Activated T-cell treated with anti-CD3 and anti-CD28 coated beads, Interleukin-2, amount 50 U/mL, for 72 hours (primary cell): ENCODE measurements at regions not wholly inside any gene's neighbourhood (a gene's known extent, or its start where the extent isn't known, plus 50 kb on each side); places are given as distances from the start of the nearest gene placed in this dataset.

Experiments
- ATAC-seq, 2 donors: fragments of 150-1000 bp; cut with Tn5 transposase; replicated peaks in 1 of 2; 2 replicates each; pipeline ENCODE4 v1.10.0; 2021; ENCODE audit warnings: moderate library complexity in 2 of 2, mild to moderate bottlenecking in 1 of 2
- DNase-seq, 2 donors: peaks; one replicate each; pipeline ENCODE4 v3.0.0; 2021 to 2022; ENCODE audit warnings: mixed read lengths in 1 of 2
- H3K27ac Mint-ChIP-seq: one replicate; pipeline ENCODE4 v1.8.0; 2022; ENCODE audit warnings: mild to moderate bottlenecking, moderate library complexity, mixed read lengths
- H3K27me3 Mint-ChIP-seq: one replicate; pipeline ENCODE4 v1.8.0; 2022; ENCODE audit warnings: low read depth, mixed read lengths
- H3K36me3 Mint-ChIP-seq, 2 donors: one replicate each; pipeline ENCODE4 v1.8.0; 2022; ENCODE audit warnings: mixed read lengths in 2 of 2, mild to moderate bottlenecking in 1 of 2; ENCODE audit not compliant: insufficient read depth in 2 of 2
- H3K4me1 Mint-ChIP-seq: one replicate; pipeline ENCODE4 v1.8.0; 2022; ENCODE audit warnings: low read depth, mixed read lengths
- H3K4me3 Mint-ChIP-seq, 2 donors: one replicate each; pipeline ENCODE4 v1.8.0; 2022; ENCODE audit warnings: mild to moderate bottlenecking in 2 of 2, mixed read lengths in 2 of 2, moderate library complexity in 2 of 2
- H3K9me3 Mint-ChIP-seq, 2 donors: one replicate each; pipeline ENCODE4 v1.8.0; 2022; ENCODE audit warnings: mixed read lengths in 2 of 2

DNA sequence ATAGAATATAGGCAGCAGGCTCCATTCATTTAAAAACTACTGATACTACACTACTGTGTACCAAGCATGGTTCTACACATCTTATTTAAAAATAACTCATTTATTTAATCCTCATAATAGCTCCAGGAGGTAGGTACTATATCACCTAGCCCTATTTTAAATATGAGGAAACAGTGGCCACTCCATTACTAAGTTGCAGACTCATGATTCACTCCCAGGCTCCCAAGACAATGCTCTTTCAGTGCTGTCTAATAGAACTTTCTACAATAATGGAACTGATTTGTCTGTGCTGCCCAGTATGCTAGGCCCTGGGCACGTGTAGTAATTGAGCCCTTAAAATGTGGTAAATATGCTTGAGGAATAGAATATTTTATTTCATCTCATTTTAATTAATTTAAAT, 357.1 kb downstream of the LTN1 start:
- no peaks in the 10 kb centered on the region for H3K27me3 Mint-ChIP-seq
- DNase-seq (no peak), ATAC-seq (no peak)
- H3K36me3 Mint-ChIP-seq: peaks cover 0 to 2% of the 10 kb centered on the region in 2 donors
- H3K27ac Mint-ChIP-seq: no peak overlapping the region
- peaks cover 20% of the 10 kb centered on the region for H3K4me1 Mint-ChIP-seq
- H3K9me3 Mint-ChIP-seq: peaks cover 0 to 2% of the 10 kb centered on the region in 2 donors
- no peak overlapping the region for H3K4me3 Mint-ChIP-seq

DNA sequence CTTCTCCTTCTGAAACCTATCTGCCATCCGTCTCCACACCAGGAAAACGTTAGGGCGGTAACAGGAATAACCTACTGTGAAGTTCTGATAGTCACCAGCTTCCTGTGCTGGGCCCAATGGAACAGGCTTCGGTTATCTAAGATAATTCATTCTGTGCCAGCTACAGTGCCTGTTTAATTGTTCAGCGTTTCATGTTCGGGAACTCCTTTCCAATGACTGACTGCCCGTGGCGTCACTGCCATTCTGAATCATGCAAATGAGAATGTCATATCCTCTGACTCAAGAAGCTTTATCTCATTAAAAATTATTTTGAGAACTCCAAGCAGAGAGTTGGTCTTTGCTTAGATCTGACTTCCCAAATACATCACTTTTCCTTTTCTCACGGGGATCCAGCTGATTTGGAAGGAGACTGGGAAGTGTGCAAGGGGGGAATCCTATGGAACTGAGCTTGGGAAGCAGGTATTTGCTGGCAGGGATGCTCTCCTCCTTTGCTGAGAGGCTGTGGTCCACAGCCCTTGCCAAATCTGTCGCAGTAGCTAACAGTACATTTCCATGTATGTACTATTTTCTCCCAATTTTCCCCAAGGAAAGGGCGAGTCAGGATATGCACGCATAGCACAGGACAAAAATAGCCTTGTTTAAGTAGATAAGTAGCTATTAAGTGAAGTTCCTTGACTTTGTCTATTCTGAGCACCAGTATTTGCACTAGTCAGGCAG, 358.7 kb downstream of the LTN1 start:
- Mint-ChIP-seq H3K4me3 (peak overlapping the region in 1 of 2 donors; percentile 37), H3K27ac (no peak overlapping the region), H3K36me3 (peaks cover 0 to 2% of the 10 kb centered on the region in 2 donors), H3K9me3 (peaks cover 0 to 2% of the 10 kb centered on the region in 2 donors), H3K27me3 (no peaks in the 10 kb centered on the region), H3K4me1 (peaks cover 20% of the 10 kb centered on the region)
- DNase-seq: peak in 1 of 2 donors; percentile 10
- ATAC-seq: peak in 1 of 2 donors; percentile 40

GRCh38 chr21:28632755-28633408, 359.8 kb downstream of the LTN1 start:
- Mint-ChIP-seq H3K4me1 (peaks cover 20% of the 10 kb centered on the region), H3K36me3 (no peaks in the 10 kb centered on the region), H3K9me3 (no peaks in the 10 kb centered on the region), H3K27ac (peak overlapping the region; percentile 1), H3K27me3 (no peaks in the 10 kb centered on the region), H3K4me3 (peak overlapping the region in 1 of 2 donors; percentile 6)
- DNase-seq: no peak
- ATAC-seq: peak in 1 of 2 donors; percentile 26

DNA sequence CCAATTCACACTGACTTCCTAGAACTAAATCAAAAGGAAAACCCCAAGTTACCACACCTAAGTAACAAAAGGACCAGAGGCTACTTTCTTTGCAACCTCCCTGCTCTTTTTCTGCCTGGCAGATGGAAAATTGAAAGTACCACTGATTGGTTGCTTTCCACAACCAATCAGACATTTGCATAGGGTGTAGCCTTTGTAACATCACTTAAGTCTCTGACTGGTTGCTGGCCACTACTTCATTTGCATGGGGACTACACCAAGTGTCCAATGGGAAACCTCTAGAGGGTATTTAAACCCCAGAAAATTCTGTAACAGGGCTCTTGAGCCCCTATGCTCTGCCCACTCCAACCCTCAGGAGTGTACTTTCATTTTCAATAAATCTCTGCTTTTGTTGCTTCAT, 365.0 kb downstream of the LTN1 start:
- ATAC-seq (no peak), DNase-seq (no peak)
- Mint-ChIP-seq H3K4me1 (peaks cover 4% of the 10 kb centered on the region), H3K36me3 (peaks cover 0 to 2% of the 10 kb centered on the region in 2 donors), H3K27ac (no peak overlapping the region), H3K4me3 (no peak overlapping the region), H3K27me3 (no peaks in the 10 kb centered on the region), H3K9me3 (peaks cover 0 to 2% of the 10 kb centered on the region in 2 donors)

DNA sequence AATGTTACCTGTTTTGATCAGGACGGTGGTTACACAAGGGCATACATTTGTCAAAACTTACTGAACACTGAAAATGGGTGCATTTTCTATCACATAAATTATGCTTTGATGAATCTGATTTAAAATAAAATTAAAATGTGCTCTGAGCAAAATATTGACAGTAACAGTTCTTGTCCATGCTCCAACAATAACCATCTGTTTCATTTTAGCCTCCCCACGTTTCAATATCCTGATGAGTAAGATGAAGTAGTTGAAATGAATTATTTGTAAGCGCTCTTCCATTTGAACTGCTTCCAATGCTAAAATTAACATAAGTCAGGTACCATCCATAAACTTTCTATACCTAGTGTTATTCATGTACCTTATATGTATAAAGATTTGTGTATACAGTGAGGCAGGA, 365.4 kb downstream of the LTN1 start:
- Mint-ChIP-seq H3K27ac (no peak overlapping the region), H3K36me3 (peaks cover 0 to 2% of the 10 kb centered on the region in 2 donors), H3K27me3 (no peaks in the 10 kb centered on the region), H3K9me3 (peaks cover 0 to 2% of the 10 kb centered on the region in 2 donors), H3K4me1 (peaks cover 4% of the 10 kb centered on the region), H3K4me3 (no peak overlapping the region)
- no peak for ATAC-seq
- no peak for DNase-seq

DNA sequence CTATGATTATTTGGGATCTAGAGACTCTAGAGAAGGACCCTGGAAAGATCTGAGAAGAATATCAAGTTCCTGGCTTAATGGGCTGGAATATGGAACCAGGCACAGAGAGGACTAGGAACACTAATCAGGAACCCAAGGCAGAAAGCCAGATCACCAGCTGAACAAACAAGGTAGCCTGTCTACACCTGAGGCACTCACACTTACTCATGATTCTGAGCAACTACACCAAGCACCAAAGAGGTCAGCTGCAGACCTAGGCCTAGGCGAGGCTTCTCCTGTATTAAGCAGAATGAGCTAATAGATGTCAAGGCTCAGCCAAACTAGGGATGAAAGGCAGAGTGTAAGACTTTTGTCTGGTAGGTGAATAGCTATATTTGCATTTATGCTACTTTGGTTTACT, 368.1 kb downstream of the LTN1 start:
- DNase-seq: no peak
- peaks cover 2 to 4% of the 10 kb centered on the region in 2 donors for H3K36me3 Mint-ChIP-seq
- peaks cover 4% of the 10 kb centered on the region for H3K4me1 Mint-ChIP-seq
- no peak overlapping the region for H3K4me3 Mint-ChIP-seq
- no peak for ATAC-seq
- H3K27ac Mint-ChIP-seq: no peak overlapping the region
- H3K27me3 Mint-ChIP-seq: no peaks in the 10 kb centered on the region
- peaks cover 2% of the 10 kb centered on the region in 2 donors for H3K9me3 Mint-ChIP-seq

DNA sequence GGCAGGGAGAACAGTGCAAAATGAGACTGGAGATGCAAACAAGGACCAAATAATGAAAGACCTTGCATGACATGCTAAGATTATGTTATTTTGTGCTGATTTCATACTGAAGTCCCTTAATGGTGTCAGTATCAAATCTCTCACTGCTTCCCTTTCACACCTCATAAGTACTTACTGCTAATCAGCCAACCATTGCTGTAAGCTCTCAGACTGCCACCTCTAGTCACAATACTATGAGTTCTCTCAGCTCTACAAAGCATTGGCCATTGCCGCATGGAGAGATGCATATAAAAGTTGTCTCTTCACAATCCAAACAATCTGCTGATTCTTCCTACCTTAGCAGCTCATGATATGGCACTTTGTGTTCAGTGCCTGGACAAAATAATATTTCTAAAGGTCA, 375.4 kb downstream of the LTN1 start:
- ATAC-seq (no peak), DNase-seq (no peak)
- peaks cover 2% of the 10 kb centered on the region in 2 donors for H3K9me3 Mint-ChIP-seq
- H3K27ac Mint-ChIP-seq: no peak overlapping the region
- no peak overlapping the region for H3K4me3 Mint-ChIP-seq
- peaks cover 0 to 4% of the 10 kb centered on the region in 2 donors for H3K36me3 Mint-ChIP-seq
- no peaks in the 10 kb centered on the region for H3K27me3 Mint-ChIP-seq
- H3K4me1 Mint-ChIP-seq: no peaks in the 10 kb centered on the region

- no peaks in the 10 kb centered on the region for H3K27me3 Mint-ChIP-seq
- peaks cover 3 to 6% of the 10 kb centered on the region in 2 donors for H3K9me3 Mint-ChIP-seq
- H3K4me1 Mint-ChIP-seq: no peaks in the 10 kb centered on the region
- ATAC-seq: no peak
- no peak overlapping the region for H3K27ac Mint-ChIP-seq
- peaks cover 0 to 2% of the 10 kb centered on the region in 2 donors for H3K36me3 Mint-ChIP-seq
- no peak overlapping the region for H3K4me3 Mint-ChIP-seq
- no peak for DNase-seq
Observed at GRCh38 chr21:28615276-28615675, 377.4 kb downstream of the LTN1 start.

- Mint-ChIP-seq H3K36me3 (peaks cover 2% of the 10 kb centered on the region in 2 donors), H3K9me3 (peaks cover 5 to 8% of the 10 kb centered on the region in 2 donors), H3K4me1 (no peaks in the 10 kb centered on the region), H3K27ac (no peak overlapping the region), H3K4me3 (no peak overlapping the region), H3K27me3 (no peaks in the 10 kb centered on the region)
- no peak for ATAC-seq
- DNase-seq: no peak
Observed at GRCh38 chr21:28614791-28615190, 377.9 kb downstream of the LTN1 start.

- ATAC-seq (no peak), DNase-seq (no peak)
- Mint-ChIP-seq H3K4me1 (peaks cover 11% of the 10 kb centered on the region), H3K9me3 (peaks cover 6 to 10% of the 10 kb centered on the region in 2 donors), H3K36me3 (peaks cover 2 to 5% of the 10 kb centered on the region in 2 donors), H3K4me3 (no peak overlapping the region), H3K27me3 (no peaks in the 10 kb centered on the region), H3K27ac (no peak overlapping the region)
Observed at GRCh38 chr21:28608646-28609045, 384.0 kb downstream of the LTN1 start.

DNA sequence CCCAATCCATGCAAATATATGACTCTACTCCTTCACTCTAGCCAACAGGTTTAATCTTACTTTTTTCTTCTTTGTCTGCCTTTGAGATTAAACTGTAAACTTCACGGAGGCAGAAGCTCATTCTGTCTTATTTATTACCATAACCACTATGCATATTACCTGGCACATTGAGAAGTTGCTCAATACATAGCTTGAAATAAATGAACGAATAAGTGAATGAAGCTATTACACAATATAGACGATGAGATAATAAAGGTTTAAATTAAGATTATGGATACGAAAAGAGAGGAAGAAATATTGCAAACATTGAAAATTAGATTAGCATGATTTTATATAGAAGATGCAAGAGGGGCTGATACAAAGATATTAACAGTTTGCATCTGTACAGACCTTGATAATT, 385.1 kb downstream of the LTN1 start:
- peaks cover 6 to 12% of the 10 kb centered on the region in 2 donors for H3K9me3 Mint-ChIP-seq
- ATAC-seq (no peak), DNase-seq (no peak)
- H3K27me3 Mint-ChIP-seq: no peaks in the 10 kb centered on the region
- H3K4me3 Mint-ChIP-seq: no peak overlapping the region
- peaks cover 12% of the 10 kb centered on the region for H3K4me1 Mint-ChIP-seq
- H3K27ac Mint-ChIP-seq: no peak overlapping the region
- H3K36me3 Mint-ChIP-seq: peaks cover 2 to 5% of the 10 kb centered on the region in 2 donors

GRCh38 chr21:28604946-28605537, 387.6 kb downstream of the LTN1 start:
- H3K27me3 Mint-ChIP-seq: no peaks in the 10 kb centered on the region
- peak; percentile 70 to 72 for ATAC-seq
- peaks cover 11 to 12% of the 10 kb centered on the region in 2 donors for H3K36me3 Mint-ChIP-seq
- no peak overlapping the region for H3K27ac Mint-ChIP-seq
- H3K4me1 Mint-ChIP-seq: peaks cover 12% of the 10 kb centered on the region
- no peak for DNase-seq
- peaks cover 13 to 16% of the 10 kb centered on the region in 2 donors for H3K9me3 Mint-ChIP-seq
- H3K4me3 Mint-ChIP-seq: peak overlapping the region in 1 of 2 donors; percentile 7

- Mint-ChIP-seq H3K4me3 (no peak overlapping the region), H3K4me1 (peaks cover 12% of the 10 kb centered on the region), H3K36me3 (peaks cover 13 to 16% of the 10 kb centered on the region in 2 donors), H3K9me3 (peaks cover 18 to 19% of the 10 kb centered on the region in 2 donors), H3K27ac (no peak overlapping the region), H3K27me3 (no peaks in the 10 kb centered on the region)
- no peak for ATAC-seq
- DNase-seq: no peak
Observed at GRCh38 chr21:28602546-28602945, 390.1 kb downstream of the LTN1 start.
